Activated CD8-positive, alpha-beta memory T cell treated with anti-CD3 and anti-CD28 coated beads for 36 hours (primary cell): ENCODE measurements at regions not wholly inside any gene's neighbourhood (a gene's known extent, or its start where the extent isn't known, plus 50 kb on each side); places are given as distances from the start of the nearest gene placed in this dataset.
"Not testable (repeated sequence)": the region's sequence is repeated elsewhere in the genome, so short reads cannot be mapped to it uniquely, and the experiment has no call there.

Source experiments
- CTCF ChIA-PET: fragments of 350-600 bp; sonication (Branson Sonifier 250); formaldehyde crosslinking; loops from one replicate; lab custom pipeline; 2021; ENCODE audit warnings: antibody characterized with exemption; lab: Charles Lee
- POLR2A ChIA-PET: fragments of 350-600 bp; sonication (Branson Sonifier 250); formaldehyde crosslinking; loops from one replicate; lab custom pipeline; 2021; ENCODE audit warnings: antibody characterized with exemption; lab: Charles Lee

DNA sequence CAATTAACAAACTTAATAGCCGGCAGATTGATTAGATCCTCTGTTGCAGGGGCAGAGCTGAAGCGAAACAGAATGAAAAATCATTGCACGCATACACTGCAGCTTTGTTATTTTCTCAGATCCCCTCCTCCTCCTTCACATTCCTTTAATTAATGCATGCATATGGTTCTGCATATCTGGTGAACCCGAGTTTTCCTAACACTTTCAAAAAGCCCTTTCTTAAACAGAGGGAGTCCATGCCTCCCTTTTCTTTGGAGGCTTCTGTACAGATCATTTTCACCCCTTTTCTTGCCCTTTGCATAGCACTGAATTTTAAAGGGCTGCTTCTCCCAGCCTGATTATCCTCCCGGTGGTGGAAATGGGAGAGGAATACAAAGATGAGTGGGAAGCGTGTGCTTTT, 136.6 kb upstream of the TBCA start:
- ChIA-PET CTCF (no interaction called here), POLR2A (no interaction called here)

DNA sequence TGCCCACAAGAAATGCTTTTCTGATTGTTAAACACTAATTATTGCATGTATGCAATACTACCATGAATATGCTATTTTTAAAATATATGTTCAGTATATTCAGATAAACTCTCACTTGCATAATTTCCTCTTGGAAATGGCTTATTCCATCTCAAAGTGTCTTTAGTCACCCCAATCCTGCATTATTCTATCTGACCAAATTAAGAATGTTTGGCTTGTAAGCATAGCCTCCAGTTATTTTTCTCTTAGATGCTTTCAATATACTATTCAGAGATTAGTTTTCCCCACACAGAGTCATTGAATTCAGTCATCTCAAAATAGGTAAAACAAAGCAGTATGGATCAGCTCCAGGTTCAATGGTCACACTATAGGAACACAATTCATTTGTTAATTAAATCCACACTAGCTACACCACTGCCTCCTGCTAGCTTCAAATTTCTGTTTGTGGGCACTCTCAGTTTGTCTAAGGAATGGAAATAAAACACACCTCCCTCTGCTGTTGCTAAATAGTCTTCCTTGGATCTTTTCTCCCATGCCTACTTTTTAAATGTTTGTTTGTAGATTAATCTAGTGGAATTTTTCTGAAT, 134.6 kb upstream of the TBCA start:
- ChIA-PET CTCF (no interaction called here), POLR2A (no interaction called here)

DNA sequence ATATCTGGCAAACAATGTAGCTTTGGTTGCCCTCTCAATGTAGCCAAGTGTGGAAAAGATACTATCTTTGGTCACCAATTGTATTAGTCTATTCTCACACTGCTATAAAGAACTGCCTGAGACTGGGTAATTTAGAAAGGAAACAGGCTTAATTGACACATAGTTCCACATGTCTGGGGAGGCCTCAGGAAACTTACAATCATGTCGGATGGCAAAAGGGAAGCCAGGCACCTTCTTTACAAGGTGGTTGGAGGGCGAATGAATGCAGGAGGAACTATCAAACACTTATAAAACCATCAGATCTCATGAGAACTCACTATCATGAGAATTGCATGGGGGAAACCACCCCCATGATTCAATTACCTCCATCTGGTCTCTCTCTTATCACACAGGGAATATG, 133.1 kb upstream of the TBCA start:
- CTCF ChIA-PET: no interaction called here
- POLR2A ChIA-PET: no interaction called here

DNA sequence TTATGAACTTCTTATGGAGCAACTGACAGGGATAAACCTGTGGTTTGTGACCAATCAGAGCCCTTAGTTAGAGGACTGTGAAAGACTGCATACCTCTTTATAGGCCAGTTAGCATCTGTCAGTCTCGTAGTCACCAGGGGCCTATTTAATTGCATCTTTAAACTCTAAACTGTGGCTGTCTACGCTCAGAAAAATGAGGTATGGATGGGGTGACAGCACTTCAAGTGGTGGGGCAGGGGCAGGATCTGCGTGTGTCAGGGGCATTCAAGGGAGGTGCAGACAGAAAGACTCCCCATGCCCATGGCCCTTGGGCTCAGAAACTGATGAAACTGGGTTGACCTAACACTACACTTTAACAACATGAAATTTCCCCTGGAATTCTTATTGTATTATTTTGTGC, 132.6 kb upstream of the TBCA start:
- ChIA-PET POLR2A (no interaction called here), CTCF (no interaction called here)

DNA sequence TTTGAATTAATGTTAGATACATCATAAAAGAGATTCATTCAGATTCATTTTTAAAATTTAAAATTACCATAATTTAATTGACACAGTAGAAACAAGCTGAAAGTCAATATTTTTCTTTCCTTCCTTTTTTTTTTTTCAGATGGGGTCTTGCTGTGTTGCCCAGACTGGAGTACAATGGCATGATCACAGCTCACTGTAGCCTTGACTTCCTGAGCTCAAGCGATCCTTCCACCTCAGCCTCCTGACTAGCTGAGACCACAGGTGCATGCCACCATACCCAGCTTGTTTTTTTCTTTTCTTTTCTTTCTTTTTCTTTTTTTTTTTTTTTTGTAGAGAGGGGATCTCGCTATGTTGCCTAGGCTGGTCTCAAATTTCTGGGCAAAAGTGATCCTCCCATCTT, 131.6 kb upstream of the TBCA start:
- CTCF ChIA-PET: interaction anchor here (0.7 kb wide), 1 partner anchor 1386 kb away, joined by 3 read pairs; no protein-coding TSS in a partner anchor

DNA sequence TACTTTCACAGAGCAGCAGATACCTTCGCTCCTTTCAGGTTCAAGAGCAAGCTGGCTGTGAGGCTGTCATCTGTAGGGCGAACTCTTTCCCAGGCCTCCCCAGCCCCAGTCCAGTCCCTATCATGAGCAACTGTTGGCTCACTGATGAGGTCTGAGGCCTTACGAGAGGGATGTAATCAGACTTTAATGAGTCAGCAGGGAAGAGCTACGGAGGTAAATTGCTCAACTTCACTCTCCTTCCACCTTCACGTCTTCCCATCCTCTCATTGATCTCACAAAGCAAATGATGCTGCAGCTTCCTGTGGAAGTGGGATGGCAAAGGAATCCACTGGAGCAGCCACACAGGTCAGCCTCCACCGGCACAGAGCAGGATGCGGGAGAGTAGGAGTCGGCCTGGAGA, 130.7 kb upstream of the TBCA start:
- CTCF ChIA-PET: no interaction called here
- POLR2A ChIA-PET: no interaction called here

More for the DNA sequence above, 131.6 kb upstream of the TBCA start:
- POLR2A ChIA-PET: no interaction called here

DNA sequence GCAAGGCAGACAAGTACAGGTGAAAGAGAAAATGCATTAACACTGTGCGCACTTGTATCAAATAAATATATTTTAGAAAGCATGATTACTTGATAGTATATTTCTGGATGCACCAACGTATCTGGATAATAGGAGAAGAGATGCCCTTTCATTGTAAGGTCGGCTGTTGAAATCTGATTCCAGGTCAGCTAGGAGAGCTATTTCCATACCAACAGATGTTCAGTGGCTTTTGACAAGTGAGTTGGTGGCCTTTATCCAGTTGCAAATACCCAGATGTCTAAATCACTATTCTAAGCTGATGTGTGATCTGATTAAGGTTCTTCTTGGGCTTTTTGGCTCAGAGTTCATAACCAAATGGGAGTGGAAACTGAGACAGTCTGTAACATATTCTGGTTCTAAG, 128.2 kb upstream of the TBCA start:
- CTCF ChIA-PET: no interaction called here
- POLR2A ChIA-PET: no interaction called here

DNA sequence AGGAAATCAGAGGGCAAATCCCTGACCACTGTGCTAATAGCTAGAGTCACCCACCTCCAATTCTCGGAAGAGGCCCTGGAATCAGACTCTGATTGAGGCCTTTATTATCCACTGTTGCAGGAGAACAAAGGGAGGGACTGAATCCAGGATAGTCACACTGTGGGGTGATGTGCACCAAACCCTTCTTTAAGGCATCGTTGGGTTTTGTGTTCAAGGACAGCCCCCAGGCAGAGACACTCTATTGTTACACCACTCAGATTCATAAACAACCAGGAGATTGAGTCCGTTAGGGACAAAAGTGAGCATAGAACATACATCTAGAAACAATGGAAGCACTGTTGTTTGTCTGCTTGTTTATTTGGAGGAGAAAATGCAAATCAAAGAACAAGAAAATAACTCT, 124.6 kb upstream of the TBCA start:
- CTCF ChIA-PET: no interaction called here
- POLR2A ChIA-PET: no interaction called here

DNA sequence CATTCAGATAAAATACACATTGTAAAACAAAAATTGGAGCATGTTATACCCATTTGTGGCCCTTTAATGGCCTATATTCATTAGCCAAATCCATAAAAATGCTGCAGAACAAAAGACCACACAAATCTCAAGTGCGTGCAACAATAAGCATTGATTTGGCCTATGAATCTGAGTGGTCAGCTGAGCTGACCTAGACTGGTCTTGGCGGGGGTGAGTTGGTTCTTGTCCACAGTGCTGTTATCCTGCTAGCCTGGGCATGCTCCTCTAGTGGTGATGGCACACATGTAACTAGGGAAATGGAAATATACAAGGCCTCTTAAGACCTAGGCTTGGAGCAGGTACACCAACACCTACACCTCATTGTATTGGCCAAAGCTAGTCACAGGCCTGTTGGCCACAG, 122.2 kb upstream of the TBCA start:
- ChIA-PET POLR2A (no interaction called here), CTCF (interaction anchor here (0.6 kb wide), 1 partner anchor 83 kb away, joined by 4 read pairs; no protein-coding TSS in a partner anchor)

DNA sequence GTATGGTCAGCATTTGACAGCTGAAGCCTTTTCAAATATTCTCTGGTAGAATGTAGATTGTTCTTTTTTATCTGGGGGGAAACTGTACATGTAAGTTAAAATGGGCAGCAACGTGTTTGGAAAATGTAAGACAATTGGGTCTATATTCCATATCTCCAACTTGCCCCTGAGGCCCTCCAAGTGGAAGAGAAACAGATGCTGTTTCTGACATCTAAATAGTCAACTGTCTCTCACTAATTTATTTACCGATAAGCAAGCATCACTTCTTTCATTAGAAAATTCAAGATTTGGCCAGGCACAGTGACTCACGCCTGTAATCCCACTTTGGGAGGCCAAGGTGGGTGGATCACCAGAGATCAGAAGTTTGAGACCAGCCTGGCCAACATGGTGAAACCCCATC, 120.2 kb upstream of the TBCA start:
- ChIA-PET POLR2A (interaction anchor here (0.7 kb wide), 1 partner anchor 266 kb away, joined by 6 read pairs; no protein-coding TSS in a partner anchor), CTCF (no interaction called here)

DNA sequence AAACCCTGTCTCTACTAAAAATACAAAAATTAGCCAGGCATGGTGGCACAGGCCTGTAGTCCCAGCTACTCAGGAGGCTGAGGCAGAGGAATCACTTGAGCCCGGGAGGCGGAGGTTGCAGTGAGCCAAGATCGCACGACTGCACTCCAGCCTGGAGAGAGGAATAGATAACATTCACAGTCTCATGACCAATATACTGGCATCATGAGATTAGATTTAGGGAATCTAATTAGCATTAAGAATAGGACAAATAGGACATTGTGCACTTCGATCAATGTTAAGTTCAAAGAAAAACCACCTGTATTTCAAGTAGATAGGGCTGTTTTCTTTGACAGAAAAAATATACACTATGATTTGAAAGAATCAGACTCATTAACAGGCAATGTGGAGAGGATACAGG, 118.0 kb upstream of the TBCA start:
- CTCF ChIA-PET, POLR2A ChIA-PET: not testable (repeated sequence)

DNA sequence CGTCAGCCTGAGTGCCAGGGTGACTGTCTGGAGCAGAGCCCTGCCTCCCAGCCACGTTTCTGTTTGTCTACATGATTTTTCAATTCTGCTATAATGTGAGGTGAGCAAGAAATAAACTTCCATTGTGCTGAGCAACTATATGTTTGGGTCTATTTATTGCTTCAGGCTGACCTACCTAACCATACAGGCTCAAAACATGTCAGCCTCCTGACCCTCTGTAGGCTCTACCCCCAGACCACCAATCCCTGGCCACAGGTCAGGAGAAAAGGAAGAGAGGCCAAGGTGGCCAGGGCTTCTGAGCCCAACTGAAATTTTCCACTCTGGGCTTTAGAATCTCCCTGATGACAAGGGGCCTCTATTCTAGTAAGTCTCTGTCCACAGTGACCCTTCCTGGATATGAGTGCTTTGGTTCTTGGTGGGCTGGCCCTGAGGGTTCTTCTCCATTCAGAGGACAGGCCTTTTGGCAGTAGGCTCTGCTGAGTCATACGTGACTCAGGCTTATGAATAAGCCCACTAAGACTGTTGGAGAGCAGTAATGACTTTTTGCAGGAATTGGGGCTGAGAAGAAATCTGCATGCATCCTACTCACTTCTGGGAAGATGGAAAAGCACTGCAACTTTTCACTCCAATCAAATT, 117.2 kb upstream of the TBCA start:
- POLR2A ChIA-PET: no interaction called here
- CTCF ChIA-PET: no interaction called here

DNA sequence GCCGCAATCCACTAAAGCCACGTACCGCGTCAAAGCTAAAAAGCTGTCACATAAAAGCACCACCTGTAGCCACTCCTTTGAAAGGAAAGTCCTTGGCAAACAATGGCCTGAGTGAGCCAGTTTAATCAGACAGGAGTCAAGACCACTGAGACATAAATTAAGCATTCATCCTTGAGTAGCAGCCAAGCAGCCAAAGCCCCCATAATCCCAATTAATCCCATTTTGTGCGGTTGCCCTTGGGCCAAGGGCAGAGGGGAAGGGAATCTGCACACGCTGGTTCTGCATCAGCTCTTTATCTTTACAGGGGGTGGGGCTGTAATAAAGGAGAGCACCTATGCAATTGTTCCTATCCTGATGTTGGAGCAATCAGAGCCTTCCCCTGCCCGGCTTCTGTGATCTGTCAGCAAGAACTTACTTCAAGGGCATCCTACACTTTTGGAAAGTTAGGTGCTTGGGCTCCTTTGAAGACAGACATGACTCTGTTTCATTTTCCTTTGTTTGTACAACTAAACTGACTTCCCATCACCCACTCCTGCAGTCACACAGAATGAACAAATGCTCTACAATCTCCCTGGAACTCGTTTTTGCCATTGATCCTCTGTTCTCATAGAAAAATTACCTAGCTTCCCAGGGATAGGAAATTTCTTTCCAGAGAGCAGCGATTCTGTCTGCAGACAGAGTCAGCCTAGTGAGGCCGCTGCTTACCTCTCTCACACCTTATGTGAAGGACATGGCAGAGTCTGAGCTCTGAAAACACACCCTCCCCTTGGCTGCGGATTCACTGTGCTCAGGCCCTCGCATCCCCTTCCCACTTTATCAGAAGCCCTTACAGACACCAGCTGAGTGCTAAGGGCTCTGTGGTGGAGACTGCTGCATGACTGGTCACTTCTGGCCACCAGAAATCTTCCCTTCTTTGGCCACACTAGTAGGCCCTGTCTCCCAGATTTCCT, 116.2 kb upstream of the TBCA start:
- ChIA-PET POLR2A (no interaction called here), CTCF (no interaction called here)

DNA sequence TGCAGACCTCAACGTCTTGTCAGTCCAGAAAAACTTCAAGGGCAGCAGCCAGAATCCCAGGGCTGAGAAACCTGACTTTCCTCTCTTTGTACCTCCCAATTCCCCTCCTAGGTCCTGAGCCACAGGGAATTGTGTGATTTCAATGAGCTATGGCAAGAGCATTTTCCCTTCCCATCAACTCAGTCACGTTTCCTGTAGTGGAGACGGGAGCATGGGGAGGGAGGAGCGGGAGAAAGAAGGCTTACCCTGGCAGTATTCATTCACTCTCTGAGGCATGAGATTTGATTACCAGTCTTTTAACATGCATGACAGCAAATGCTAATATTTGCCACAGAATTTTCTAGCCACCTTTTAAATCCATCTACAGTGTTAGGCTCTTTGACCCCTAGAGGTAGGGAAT, 109.4 kb upstream of the TBCA start:
- ChIA-PET POLR2A (no interaction called here), CTCF (no interaction called here)

DNA sequence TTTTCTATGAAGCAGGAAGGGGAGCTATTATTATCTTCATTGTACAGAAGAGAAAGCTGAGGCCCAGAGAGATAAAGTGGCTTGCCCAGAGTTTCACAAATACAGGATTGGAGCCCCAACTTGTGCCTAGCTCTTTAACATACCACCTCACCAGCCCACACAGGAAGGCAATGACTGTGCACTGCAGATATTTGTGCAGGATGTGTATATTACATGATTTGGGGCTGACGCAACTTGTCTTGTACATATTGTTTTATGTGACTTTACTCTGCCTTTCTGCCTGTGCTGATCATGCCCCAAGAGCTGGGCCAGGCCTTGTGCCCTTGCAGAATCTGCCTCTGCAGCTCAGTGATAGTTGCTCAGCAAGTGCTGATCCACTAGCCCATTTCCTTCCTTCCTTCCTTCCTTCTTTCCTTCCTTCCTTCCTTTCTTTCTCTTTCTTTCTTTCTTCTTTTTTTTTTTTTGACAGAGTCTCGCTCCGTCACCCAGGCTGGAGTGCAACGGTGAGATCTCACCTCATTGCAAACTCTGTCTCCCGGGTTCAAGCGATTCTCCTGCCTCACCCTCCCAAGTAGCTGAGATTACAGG, 106.6 kb upstream of the TBCA start:
- CTCF ChIA-PET: no interaction called here
- POLR2A ChIA-PET: no interaction called here

DNA sequence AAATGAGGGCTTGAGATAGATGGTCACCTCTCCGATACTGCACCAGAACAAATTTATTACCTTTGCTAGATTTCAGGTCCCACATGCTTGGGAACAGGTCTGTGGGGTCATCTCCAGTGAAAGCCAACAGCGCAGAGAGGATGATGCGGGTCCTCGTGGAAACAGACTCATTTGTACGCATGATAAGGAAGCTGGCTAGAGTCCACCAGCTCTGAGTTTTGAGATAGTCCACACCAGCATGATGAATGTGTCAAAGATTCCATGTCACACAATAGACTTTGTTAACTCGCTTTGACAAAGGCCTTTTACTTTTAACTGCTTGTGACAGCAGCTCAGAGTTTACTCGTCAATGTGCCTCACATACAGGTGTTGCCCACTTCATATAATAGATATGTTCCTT, 105.4 kb upstream of the TBCA start:
- CTCF ChIA-PET: no interaction called here

DNA sequence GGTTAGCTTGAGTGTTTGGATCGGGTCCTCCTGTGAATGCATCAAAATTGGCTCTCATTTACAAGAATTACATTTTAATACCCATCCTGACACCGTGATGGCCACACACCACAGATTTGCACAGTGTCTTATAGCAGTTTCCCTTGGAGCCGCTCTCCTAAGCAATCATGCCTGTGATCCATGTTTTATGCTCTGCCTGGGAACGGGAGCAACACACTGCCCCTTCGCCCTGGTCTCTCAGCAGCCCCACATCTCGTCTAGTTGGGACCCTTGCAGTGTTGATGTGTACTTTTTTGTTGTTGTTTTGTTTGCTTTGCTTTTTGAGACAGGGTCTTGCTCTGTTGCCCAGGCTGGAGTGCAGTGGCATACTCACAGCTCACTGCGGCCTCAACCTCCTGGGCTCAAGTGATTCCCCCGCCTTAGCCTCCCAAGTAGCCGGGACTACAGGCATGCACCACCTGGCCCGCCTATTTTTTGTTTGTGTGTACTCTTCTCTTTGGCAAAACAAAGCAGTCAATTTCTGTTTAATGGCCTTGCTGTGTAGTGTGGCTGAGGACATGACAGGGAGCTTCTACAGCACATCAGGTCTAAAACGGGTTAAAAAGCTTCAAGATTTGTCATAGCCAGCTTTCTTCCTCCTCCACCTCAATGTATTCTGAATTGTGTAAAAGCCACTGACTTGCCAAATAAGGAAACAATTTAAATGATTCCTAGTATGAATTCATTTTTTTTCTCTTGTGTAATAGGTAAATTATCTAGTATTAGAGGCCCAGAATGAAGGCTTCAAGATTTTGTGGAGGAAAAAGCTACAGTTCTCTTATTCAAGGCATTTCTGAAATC, 101.6 kb upstream of the TBCA start:
- CTCF ChIA-PET: interaction anchor here (0.7 kb wide), 1 partner anchor 844 kb away, joined by 7 read pairs; no protein-coding TSS in a partner anchor
- POLR2A ChIA-PET: no interaction called here

More for the DNA sequence above, 105.4 kb upstream of the TBCA start:
- POLR2A ChIA-PET: no interaction called here

DNA sequence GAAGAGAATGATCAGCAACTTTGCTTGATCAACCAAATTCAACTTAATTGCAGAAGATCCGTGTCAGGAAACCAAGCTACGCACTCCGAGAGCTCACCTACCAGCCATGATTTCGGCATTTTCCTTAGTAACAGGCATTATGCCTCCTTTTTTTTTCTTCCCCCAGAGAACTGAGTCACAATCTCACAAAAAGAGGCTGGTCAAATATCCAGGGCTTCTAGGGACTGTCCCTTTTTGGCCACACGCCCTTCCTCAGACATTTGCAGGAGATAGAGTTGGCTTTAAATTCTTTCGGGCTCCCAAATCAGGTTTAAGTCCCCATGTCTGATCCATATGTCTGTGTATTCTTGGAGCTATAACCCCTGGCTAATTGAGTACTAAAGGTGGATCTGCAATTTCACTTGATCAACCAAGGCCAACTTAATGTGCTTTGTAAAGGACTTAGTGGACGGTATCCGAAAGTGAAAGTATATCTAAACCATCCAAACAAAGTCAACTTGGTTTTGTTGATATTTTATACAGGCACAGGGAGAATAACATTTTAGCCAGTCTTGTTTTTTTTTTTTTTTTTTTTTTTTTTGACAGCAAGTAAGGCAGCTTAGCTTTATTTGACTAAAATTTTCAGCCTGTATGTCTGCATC, 100.8 kb upstream of the TBCA start:
- ChIA-PET POLR2A (no interaction called here), CTCF (interaction anchor here (0.7 kb wide), 1 partner anchor 845 kb away, joined by 7 read pairs; no protein-coding TSS in a partner anchor)

DNA sequence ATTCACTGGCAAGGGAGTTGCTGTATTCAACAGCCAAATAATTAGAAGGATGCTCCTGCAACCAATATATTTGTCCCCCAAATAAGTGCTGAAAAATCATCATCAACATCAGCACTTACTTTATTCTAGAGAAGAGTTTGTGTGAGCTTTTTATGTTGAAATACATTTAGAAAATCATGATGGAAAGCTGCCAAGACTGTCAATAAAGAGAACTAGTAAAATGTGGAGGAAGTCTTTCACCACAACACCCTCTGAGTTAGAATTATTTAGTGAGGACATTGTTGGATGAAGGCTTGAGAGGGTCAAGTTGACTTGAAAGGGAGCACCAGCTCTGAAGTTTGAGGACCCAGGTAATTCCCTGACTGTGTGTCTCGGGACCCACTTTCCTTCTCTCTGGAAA, 100.2 kb upstream of the TBCA start:
- CTCF ChIA-PET: no interaction called here
- POLR2A ChIA-PET: no interaction called here
